Kidney epithelial cell (primary cell): ENCODE measurements at regions not wholly inside any gene's neighbourhood (a gene's known extent, or its start where the extent isn't known, plus 50 kb on each side); places are given as distances from the start of the nearest gene placed in this dataset.

Experiments used
- DNase-seq: peaks from one replicate; pipeline ENCODE4 v3.0.0-alpha.2; 2010; ENCODE audit warnings: low read depth
- H3K27me3 ChIP-seq: 2 replicates; pipeline ENCODE4 v1.6.0; 2011; ENCODE audit warnings: low read length; ENCODE audit not compliant: control insufficient read depth, insufficient read depth
- H3K36me3 ChIP-seq: 2 replicates; pipeline ENCODE4 v1.5.1; 2011; ENCODE audit warnings: low read length; ENCODE audit not compliant: control insufficient read depth, insufficient read depth
- H3K4me3 ChIP-seq: 2 replicates; pipeline ENCODE4 v1.5.1; 2011; ENCODE audit warnings: low read depth, mild to moderate bottlenecking, control low read depth, low read length
- TF ChIP-seq, protein P1 (sequence below): IDR thresholded peaks from 2 replicates; pipeline ENCODE4 v1.5.1; 2011; ENCODE audit warnings: mild to moderate bottlenecking, moderate library complexity, low read length, control low read depth, inconsistent platforms; ENCODE audit not compliant: insufficient read depth, poor library complexity, severe bottlenecking

DNA sequence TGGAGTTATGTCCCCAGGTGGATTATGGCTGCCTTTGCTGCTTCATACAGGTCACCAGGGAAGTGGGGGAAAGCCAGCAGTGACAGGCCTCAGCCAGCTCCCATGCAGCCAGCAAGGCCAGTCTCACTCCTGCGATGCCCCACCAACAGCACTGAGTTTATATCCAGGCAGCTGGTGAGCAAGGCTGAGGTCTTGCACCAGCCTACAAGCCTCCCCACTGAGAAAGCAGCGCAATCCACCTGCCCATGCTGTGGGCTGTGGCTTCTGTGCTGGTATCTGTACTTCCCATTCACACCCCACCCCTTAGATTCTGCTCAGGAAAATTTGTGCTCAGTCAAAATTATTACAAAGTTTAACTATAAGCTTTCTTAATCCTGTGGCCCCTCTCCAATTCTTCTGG lies 153.5 kb downstream of the HHIP start:
- Histone ChIP-seq H3K27me3 (no peaks in the 10 kb centered on the region), H3K36me3 (no peaks in the 10 kb centered on the region), H3K4me3 (no peak overlapping the region)
- TF ChIP-seq, protein P1, sequence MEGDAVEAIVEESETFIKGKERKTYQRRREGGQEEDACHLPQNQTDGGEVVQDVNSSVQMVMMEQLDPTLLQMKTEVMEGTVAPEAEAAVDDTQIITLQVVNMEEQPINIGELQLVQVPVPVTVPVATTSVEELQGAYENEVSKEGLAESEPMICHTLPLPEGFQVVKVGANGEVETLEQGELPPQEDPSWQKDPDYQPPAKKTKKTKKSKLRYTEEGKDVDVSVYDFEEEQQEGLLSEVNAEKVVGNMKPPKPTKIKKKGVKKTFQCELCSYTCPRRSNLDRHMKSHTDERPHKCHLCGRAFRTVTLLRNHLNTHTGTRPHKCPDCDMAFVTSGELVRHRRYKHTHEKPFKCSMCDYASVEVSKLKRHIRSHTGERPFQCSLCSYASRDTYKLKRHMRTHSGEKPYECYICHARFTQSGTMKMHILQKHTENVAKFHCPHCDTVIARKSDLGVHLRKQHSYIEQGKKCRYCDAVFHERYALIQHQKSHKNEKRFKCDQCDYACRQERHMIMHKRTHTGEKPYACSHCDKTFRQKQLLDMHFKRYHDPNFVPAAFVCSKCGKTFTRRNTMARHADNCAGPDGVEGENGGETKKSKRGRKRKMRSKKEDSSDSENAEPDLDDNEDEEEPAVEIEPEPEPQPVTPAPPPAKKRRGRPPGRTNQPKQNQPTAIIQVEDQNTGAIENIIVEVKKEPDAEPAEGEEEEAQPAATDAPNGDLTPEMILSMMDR, result no peak
- no peak for DNase-seq

- Histone ChIP-seq H3K36me3 (no peaks in the 10 kb centered on the region), H3K27me3 (no peaks in the 10 kb centered on the region), H3K4me3 (no peak overlapping the region)
- TF ChIP-seq, protein P1, result no peak
- DNase-seq, result no peak
Observed at GRCh38 chr4:144801731-144802130, 155.8 kb downstream of the HHIP start.

DNA sequence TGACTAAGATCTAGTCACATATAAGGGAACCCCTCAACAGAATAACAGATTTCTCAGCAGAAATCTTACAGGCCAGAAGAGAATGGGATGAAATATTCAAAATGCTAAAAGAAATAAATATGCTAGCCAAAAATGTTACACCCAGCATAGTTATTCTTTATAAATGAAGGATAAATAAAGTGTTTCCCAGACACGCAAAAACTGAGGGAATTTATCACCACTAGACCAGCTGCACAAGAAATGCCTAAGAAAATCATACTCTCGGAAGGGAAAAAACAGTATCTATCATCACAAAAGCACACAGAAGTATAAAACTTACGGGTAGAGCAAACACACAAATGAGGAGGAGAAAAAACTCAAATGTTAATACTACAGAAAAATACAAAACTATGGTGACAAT lies 162.1 kb downstream of the HHIP start:
- no peak for DNase-seq
- Histone ChIP-seq H3K27me3 (no peaks in the 10 kb centered on the region), H3K36me3 (no peaks in the 10 kb centered on the region), H3K4me3 (no peak overlapping the region)
- TF ChIP-seq, protein P1, result no peak

DNA sequence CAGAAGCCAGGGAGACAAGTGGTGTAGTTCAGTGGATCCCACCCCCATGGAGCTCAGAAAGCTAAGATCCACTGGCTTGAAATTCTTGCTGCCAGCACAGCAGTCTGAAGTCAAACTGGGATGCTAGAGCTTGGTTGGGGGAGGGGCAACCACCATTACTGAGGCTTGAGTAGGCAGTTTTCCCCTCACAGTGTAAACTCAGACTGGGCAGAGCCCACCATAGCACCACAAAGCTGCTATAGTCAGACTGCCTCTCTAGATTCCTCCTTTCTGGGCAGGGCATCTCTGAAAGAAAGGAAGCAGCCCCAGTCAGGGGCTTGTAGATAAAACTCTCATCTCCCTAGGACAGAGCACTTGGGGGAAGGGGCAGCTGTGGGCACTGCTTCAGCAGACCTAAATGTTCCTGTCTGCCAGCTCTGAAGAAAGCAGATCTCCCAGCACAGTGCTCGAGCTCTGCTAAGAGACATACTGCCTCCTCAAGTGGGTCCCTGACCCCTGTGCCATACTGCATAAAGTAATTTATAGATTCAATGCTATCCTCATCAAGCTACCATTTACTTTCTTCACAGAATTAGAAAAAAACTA lies 163.2 kb downstream of the HHIP start:
- no peaks in the 10 kb centered on the region for H3K27me3 ChIP-seq
- H3K4me3 ChIP-seq, result no peak overlapping the region
- TF ChIP-seq, protein P1, result no peak
- no peaks in the 10 kb centered on the region for H3K36me3 ChIP-seq
- no peak for DNase-seq

GRCh38 chr4:144816668-144817067 lies 170.7 kb downstream of the HHIP start:
- H3K27me3 ChIP-seq, result no peaks in the 10 kb centered on the region
- no peaks in the 10 kb centered on the region for H3K36me3 ChIP-seq
- TF ChIP-seq, protein P1, result no peak
- no peak overlapping the region for H3K4me3 ChIP-seq
- DNase-seq, result no peak

DNA sequence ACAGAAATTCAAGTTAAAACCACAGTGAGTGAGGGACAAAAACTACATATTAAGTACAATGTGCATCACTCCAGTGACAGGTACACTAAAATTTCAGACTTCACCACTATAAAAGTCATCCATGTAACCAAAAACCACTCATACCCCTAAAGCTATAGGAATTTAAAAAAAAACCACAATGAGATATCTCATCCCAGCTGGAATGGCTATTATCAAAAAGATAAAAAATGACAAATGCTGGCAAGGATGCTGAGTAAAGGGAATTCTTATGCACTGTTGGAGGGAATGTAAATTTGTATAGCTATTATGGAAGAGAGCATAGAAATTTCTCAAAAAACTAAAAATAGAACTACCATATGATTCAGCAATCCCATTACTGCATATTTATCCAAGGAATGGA lies 171.1 kb downstream of the HHIP start:
- TF ChIP-seq, protein P1, result no peak
- no peak for DNase-seq
- Histone ChIP-seq H3K4me3 (no peak overlapping the region), H3K27me3 (no peaks in the 10 kb centered on the region), H3K36me3 (no peaks in the 10 kb centered on the region)
